Body of pancreas (tissue), 4 donors: ENCODE measurements at regions not wholly inside any gene's neighbourhood (a gene's known extent, or its start where the extent isn't known, plus 50 kb on each side); places are given as distances from the start of the nearest gene placed in this dataset.

Experiments
- ATAC-seq: fragments of 150-250 bp; one replicate; pipeline ENCODE4 v1.9.1; 2016
- DNase-seq, 4 donors: peaks; one replicate each; pipeline ENCODE4 v3.0.0-alpha.2; 2019
- H3K27ac ChIP-seq, 4 donors: fragments of 200-600 bp; sonication (generic); 1 replicate in 3 of 4; 2 replicates in 1 of 4; pipeline versions ENCODE4 v1.5.1 to v1.6.1; 2016 to 2019; ENCODE audit warnings: mild to moderate bottlenecking in 1 of 4, mixed read lengths in 1 of 4, moderate library complexity in 1 of 4
- H3K27me3 ChIP-seq, 2 donors: fragments of 200-600 bp; sonication (generic); one replicate each; pipeline ENCODE4 v1.6.0; 2016; ENCODE audit warnings: mild to moderate bottlenecking in 1 of 2
- H3K36me3 ChIP-seq, 2 donors: fragments of 200-600 bp; sonication (generic); replicated peaks in 1 of 2; 2 replicates each; pipeline ENCODE4 v1.5.1; 2016; ENCODE audit warnings: low read depth in 2 of 2; ENCODE audit not compliant: insufficient read depth in 1 of 2
- H3K4me1 ChIP-seq: fragments of 200-600 bp; sonication (generic); one replicate; pipeline ENCODE4 v1.6.0; 2016
- H3K4me3 ChIP-seq, 2 donors: fragments of 200-600 bp; sonication (generic); 1 replicate in 1 of 2; 2 replicates in 1 of 2; pipeline ENCODE4 v1.5.1; 2016 to 2019
- H3K9me3 ChIP-seq, 3 donors: fragments of 200-600 bp; sonication (generic); 1 replicate in 2 of 3; 2 replicates in 1 of 3; pipeline ENCODE4 v1.5.1; 2016
- POLR2A ChIP-seq, 3 donors: fragments of 450-650 bp; IDR thresholded peaks; one replicate each; pipeline ENCODE4 v1.6.1; 2016; ENCODE audit warnings: antibody characterized with exemption in 3 of 3, mild to moderate bottlenecking in 2 of 3
- WGBS, 2 donors: methylation state at CpG; one replicate each; pipeline ENCODE4 v1.1.5; 2017; 5-methylcytosine and 5-hydroxymethylcytosine counted together
- intact Hi-C: fragments of 100-400 bp; cut with DNase I; formaldehyde crosslinking; loops from one replicate; pipeline ENCODE4 v1.15.1; 2023
- TF ChIP-seq, protein P1 (sequence below), 7 experiments: fragments of 450-650 bp in 4 of 7; fragments of 200-600 bp in 3 of 7; sonication (generic) in 3 of 7; IDR thresholded peaks; one replicate each; pipeline ENCODE4 v1.5.1; 2016 to 2019; ENCODE audit warnings: antibody characterized with exemption in 7 of 7

- DNase-seq (no peak), ATAC-seq (no peak)
- intact Hi-C loops, result no loop called here
- Histone ChIP-seq H3K36me3 (no peaks in the 10 kb centered on the region), H3K4me3 (no peak overlapping the region), H3K27me3 (no peaks in the 10 kb centered on the region), H3K27ac (no peak overlapping the region), H3K9me3 (no peaks in the 10 kb centered on the region), H3K4me1 (no peaks in the 10 kb centered on the region)
- WGBS, 2 donors, result 70 to 77% methylated on average over 8 of the region's 8 CpGs
- TF ChIP-seq POLR2A (IDR thresholded peaks at IDR 0.05), result no peak
- TF ChIP-seq, protein P1, sequence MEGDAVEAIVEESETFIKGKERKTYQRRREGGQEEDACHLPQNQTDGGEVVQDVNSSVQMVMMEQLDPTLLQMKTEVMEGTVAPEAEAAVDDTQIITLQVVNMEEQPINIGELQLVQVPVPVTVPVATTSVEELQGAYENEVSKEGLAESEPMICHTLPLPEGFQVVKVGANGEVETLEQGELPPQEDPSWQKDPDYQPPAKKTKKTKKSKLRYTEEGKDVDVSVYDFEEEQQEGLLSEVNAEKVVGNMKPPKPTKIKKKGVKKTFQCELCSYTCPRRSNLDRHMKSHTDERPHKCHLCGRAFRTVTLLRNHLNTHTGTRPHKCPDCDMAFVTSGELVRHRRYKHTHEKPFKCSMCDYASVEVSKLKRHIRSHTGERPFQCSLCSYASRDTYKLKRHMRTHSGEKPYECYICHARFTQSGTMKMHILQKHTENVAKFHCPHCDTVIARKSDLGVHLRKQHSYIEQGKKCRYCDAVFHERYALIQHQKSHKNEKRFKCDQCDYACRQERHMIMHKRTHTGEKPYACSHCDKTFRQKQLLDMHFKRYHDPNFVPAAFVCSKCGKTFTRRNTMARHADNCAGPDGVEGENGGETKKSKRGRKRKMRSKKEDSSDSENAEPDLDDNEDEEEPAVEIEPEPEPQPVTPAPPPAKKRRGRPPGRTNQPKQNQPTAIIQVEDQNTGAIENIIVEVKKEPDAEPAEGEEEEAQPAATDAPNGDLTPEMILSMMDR (IDR thresholded peaks at IDR 0.05), result no peak
Measured at GRCh38 chr21:22438428-22439086, 1440.3 kb downstream of the NCAM2 start.

DNA sequence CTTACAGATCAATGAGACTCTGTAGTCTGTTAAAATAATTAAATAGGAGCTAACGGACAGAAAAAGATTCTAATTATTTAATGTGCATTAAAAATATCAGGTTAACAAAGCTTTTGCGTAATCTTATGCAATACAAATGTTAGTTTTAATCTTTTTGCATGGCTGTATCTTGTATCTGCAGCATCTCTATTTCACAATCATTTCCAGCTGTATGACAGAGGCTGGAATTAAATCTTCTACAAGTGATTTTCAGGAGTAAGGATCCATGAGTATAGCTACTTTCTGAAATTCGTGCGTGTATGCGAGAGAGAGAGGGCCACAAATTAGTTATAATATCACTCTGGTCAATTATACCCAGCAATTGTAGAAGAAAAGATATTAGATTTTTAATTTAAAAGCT lies 1446.8 kb downstream of the NCAM2 start:
- no peaks in the 10 kb centered on the region for H3K9me3 ChIP-seq
- no peaks in the 10 kb centered on the region for H3K36me3 ChIP-seq
- ATAC-seq (no peak), DNase-seq (no peak)
- no peak for TF ChIP-seq POLR2A (IDR thresholded peaks at IDR 0.05)
- TF ChIP-seq, protein P1 (IDR thresholded peaks at IDR 0.05), result no peak
- 55% methylated on average over 5 of the region's 5 CpGs for WGBS, 2 donors
- no peaks in the 10 kb centered on the region for H3K4me1 ChIP-seq
- H3K27me3 ChIP-seq, result no peaks in the 10 kb centered on the region
- no peak overlapping the region for H3K4me3 ChIP-seq
- H3K27ac ChIP-seq, result no peak overlapping the region
- intact Hi-C loops, result no loop called here

DNA sequence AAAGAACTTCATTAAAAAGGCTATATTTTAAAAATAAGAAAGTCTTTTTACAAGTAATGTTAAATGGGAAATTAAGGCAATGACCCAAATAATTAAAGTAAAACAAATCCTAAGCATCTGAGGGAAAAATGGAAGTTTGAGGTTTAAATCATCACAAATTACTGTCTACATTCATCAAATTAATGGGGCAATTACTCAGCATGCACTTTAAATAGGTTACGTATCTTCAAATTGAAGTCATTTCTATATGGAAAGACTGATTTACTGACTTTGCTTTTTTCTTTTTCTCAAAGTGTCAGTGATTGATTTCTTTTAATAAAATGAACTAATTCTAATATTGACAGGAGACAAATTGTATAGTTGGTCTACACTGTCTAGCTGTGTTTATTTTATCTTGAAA lies 1452.3 kb downstream of the NCAM2 start:
- H3K4me3 ChIP-seq, result no peak overlapping the region
- no peak overlapping the region for H3K27ac ChIP-seq
- 36 to 48% methylated on average over 1 of the region's 1 CpG for WGBS, 2 donors
- TF ChIP-seq, protein P1 (IDR thresholded peaks at IDR 0.05), result no peak
- DNase-seq (no peak), ATAC-seq (no peak)
- no peaks in the 10 kb centered on the region for H3K9me3 ChIP-seq
- intact Hi-C loops, result no loop called here
- no peaks in the 10 kb centered on the region for H3K4me1 ChIP-seq
- H3K36me3 ChIP-seq, result no peaks in the 10 kb centered on the region
- H3K27me3 ChIP-seq, result no peaks in the 10 kb centered on the region

GRCh38 chr21:22456241-22456640 lies 1458.0 kb downstream of the NCAM2 start:
- Histone ChIP-seq H3K4me1 (no peaks in the 10 kb centered on the region), H3K27ac (no peak overlapping the region), H3K4me3 (no peak overlapping the region), H3K27me3 (no peaks in the 10 kb centered on the region), H3K9me3 (no peaks in the 10 kb centered on the region), H3K36me3 (no peaks in the 10 kb centered on the region)
- WGBS, 2 donors, result 26 to 39% methylated on average over 2 of the region's 2 CpGs
- ATAC-seq (no peak), DNase-seq (no peak)
- intact Hi-C loops, result no loop called here
- TF ChIP-seq POLR2A (IDR thresholded peaks at IDR 0.05), result no peak
- TF ChIP-seq, protein P1 (IDR thresholded peaks at IDR 0.05), result no peak

DNA sequence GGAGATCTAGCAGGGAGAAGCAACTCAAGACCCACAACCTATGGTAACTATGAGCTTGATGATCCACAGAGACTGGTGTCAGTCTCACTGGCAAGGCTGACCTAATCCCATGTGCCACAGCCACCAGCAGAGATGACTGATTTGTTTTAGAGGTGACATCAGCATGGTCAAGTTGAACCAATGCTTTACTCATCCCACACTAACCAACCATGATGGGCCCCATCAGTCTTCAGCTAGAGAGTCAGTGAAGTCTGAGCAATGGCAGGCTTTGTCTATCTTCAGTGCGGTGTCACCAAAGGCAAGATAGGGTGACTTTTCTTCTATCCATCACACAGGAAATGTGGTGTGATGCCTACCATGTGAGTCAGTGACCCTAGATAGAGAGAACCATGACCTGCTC lies 1470.7 kb downstream of the NCAM2 start:
- H3K4me3 ChIP-seq, result no peak overlapping the region
- H3K27me3 ChIP-seq, result no peaks in the 10 kb centered on the region
- no peaks in the 10 kb centered on the region for H3K4me1 ChIP-seq
- no peak for ATAC-seq
- H3K36me3 ChIP-seq, result no peaks in the 10 kb centered on the region
- intact Hi-C loops, result no loop called here
- H3K9me3 ChIP-seq, result no peaks in the 10 kb centered on the region
- TF ChIP-seq, protein P1 (IDR thresholded peaks at IDR 0.05), result no peak
- no peak for TF ChIP-seq POLR2A (IDR thresholded peaks at IDR 0.05)
- no peak overlapping the region for H3K27ac ChIP-seq
- DNase-seq, result no peak
- WGBS, 2 donors, result 79% methylated on average over 1 of the region's 1 CpG; no CpG with 5 or more reads in 1 of the 2 donors
